Skin epidermis (tissue), 12 donors: ENCODE measurements at regions not wholly inside any gene's neighbourhood (a gene's known extent, or its start where the extent isn't known, plus 50 kb on each side); places are given as distances from the start of the nearest gene placed in this dataset.

Experiments used
- H3K27ac ChIP-seq, 21 experiments: fragments of 200-600 bp; sonication (generic) in 11 of 21; one replicate each; pipeline ENCODE4 v1.5.0; 2020; ENCODE audit warnings: mild to moderate bottlenecking in 3 of 21, inconsistent platforms in 2 of 21, moderate library complexity in 2 of 21
- H3K4me3 ChIP-seq, 7 experiments: fragments of 200-600 bp; sonication (generic) in 2 of 7; one replicate each; pipeline ENCODE4 v1.5.0; 2020; ENCODE audit warnings: inconsistent platforms in 2 of 7, mild to moderate bottlenecking in 2 of 7, moderate library complexity in 1 of 7

DNA sequence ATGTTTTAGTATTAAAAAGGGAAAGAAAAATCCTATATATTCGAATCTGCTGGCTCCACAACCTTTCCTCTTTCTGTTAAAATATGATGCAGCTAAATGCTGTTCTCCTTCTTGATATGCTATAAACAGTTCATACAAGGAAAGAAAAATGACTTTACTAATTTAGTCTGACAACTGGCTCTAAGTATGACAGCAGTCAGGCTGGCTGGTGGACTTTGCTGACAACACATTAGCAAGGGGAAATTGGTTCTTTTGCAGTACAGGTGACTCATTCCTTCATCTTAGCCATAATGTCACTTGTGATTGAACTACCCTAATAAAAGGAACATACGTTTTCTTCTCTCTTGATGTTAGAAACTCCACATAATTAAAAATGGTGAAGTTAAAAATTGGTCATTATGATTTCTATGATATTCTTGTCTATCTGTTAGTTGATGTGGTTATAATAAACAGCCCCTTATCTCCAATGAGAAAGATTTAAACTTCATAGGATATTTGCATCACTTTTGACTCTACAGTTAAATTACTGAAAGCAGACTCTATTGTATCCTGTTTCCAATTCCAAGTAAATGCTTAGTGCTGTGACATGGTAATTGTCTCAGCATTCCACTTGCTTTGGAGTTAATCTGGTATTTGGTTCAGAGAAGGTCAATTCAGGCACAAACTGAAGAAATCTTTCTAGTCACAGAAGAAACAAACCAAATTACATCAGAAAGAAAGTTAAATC lies 315.3 kb upstream of the GULP1 start:
- no peak overlapping the region for H3K27ac ChIP-seq
- H3K4me3 ChIP-seq = no peak overlapping the region

DNA sequence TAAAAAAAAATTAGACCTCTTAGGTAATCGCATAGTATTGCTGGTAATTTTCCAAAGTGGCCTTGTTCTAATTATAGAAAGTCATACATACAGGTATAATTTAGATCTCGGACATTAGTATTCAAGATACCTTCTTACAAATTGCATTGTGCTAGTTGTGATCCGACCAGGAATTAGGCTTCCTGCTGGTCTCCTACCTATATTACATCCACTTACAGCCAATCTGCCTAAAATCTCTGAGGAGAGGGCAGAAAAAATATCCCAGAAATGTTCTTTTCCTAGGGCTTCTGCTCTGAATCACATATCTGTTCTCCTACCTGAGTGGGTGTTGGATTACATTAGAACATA lies 314.7 kb upstream of the GULP1 start:
- Histone ChIP-seq H3K27ac (no peak overlapping the region), H3K4me3 (no peak overlapping the region)

DNA sequence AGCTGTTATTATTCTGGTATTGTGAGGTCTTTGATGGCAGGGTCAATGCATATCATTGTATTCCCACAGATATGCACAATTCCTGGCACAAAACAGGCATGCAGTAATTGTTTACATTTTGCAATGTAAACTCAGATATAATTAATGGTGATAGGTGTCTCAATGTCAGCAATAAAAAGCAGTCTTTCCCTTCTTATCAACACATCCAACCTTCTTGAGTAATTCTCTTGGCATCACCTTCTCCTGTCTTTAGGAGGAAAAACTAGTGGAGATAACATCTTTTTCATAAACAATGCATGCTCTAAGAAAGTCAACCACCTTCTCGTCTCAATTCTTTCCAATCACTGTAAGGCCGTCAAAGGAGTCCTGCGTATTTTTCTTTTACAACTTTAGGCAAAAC lies 313.3 kb upstream of the GULP1 start:
- Histone ChIP-seq H3K4me3 (no peak overlapping the region), H3K27ac (no peak overlapping the region)

DNA sequence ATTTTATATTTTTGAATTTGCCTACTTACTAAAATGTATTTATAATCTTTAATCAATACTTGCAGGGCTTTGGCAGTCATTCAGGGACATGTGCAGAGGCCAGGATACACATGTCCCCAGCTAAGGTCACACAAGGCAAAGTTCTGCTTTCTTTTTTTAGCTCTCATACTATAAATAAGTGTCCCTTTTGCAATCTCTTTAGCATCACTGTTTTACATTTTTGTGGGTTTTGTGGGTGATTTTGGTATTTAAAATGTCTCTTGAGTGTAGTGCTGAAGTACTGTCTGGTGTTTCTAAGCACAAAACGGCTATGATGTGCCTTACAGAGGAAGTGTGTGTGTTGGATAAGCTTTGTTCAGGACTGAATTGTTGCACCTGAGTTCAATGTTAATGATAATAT lies 309.0 kb upstream of the GULP1 start:
- H3K4me3 ChIP-seq = no peak overlapping the region
- no peak overlapping the region for H3K27ac ChIP-seq

DNA sequence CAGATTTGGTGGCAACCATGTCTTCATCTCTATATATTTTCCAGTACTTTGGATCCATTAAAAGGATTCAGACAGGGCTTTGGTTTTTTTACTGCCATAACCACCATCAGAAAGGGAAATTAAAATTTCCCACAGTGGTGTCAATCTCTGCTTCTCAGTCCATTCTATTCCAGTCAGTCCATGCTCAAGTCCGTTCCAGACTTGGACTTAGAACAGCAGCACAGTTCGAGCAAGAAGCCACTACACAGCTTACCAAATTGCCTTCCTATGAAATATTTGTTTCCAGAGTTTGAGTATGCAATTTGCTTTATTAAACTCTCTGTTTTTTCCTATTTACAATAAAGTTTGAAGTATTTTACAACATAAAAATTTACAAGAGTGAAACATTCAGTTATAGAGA lies 306.5 kb upstream of the GULP1 start:
- Histone ChIP-seq H3K27ac (no peak overlapping the region), H3K4me3 (no peak overlapping the region)

DNA sequence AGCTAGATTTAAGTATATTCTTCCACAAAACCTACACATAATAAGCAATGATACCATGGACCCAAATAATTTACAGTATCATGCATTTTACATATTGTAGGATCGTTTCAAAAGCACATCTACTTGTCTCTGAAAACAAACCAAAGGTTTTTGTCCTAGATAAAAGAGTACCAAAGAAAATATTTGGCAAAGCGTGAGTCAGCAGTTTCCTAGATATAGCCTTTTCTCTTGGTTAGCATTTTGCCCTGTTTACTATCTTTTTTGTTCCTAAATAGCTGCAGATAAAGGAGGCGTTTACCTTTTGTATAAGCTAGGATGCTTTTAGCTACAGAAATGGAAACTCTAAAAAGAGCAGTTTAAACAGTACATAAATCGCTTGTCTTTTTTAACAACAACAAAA lies 305.8 kb upstream of the GULP1 start:
- H3K27ac ChIP-seq = no peak overlapping the region
- no peak overlapping the region for H3K4me3 ChIP-seq

DNA sequence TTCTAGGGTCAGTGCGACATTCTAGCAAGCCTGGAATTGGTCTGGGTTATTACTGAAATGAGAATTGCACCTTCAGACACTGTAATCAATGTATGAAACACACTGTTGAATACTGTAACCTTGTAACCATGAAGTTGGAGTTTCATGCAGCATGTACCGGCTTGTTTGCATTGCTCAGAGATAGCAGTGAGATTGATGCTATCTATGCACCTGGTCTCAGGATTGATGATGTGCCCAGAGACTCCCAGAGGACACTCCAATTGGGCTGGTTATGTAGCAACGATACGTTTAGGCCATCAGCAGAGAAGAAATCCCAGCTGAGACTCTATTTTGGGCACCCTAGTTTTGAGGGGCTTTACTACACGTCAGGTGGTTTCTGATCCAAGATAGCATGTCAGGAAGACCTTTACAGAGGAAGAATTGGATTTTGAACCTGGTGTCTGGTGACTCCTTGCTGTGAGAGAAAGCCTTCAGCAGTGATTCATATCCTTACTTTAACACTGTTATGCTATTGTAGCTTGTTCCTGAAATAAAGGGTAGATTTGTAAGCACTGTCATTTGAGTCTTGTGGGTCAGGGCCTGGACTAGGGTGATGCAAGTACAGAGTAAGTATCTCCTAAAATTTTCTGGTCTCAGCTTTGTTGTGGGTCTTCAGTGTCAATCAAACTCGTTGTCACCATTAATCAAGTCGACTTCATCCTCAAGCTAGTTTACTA lies 305.1 kb upstream of the GULP1 start:
- H3K27ac ChIP-seq = no peak overlapping the region
- H3K4me3 ChIP-seq = no peak overlapping the region

DNA sequence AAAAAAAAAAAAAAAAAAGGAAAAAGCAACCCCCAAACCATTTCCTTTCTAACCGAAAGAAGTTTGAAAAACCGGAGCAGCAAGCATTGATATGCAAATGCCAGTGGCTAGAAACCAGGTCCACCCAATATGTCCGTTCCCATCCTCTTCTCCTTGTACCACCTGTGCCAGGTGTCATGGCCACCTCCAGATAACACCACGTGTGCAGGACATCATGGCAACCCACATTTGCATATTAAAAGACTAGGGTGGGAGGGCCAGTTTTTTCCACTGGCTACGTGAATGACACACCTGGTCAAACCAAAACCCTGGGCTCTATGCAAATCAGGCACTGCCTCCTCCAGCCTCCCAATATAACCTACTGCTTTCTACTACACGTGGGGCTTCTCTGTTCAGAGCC lies 303.3 kb upstream of the GULP1 start:
- Histone ChIP-seq H3K4me3 (no peak overlapping the region), H3K27ac (no peak overlapping the region)

DNA sequence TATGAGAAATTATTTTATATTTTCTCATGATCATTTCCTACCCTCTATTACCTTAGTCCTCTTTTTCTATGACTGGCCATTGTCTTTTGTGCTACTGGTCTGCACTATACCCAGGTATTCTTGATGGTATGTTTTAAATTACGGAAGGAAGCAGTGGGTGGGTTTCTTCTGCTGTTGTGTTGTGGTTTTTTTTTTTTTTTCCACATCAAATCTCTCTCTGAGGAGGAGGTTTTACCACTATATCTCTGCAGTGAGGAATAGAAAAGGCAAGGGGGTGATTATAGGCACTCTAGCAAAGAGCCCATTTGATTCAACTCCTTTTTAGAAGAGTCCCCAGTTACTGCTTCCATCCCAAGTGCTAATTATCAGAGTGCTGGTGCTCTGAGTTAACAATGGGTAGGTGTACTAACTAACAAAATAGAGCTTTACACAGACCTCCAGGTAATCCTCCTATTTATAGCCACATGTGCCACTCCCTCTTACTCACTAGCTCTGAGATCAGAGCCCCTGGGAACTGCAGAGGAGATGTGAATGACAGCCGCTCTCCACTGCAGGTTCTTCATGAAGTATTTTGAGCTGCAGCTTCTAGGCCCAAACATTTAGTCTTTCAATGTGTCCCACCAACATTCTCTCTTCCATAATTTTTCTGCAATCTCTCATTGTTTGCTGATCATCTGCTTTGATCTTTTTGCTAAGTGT lies 301.6 kb upstream of the GULP1 start:
- H3K27ac ChIP-seq = no peak overlapping the region

DNA sequence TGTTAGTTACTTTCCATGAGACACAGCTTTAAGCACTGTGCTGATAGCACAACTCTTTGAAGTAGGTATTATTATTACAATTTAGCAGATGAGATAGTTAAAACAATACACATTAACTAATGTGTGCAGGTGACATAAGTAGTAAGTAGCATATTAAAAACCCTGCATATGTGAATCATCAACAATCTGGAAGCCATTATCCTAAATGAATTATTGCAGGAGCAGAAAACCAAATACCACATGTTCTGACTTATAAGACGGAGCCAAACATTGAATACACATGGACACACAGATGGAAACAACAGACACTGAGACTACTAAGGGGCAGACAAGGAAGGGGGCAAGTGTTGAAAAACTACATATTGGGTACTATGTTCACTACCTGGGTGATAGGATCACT lies 300.3 kb upstream of the GULP1 start:
- Histone ChIP-seq H3K27ac (no peak overlapping the region), H3K4me3 (no peak overlapping the region)

More for the DNA sequence above, 301.6 kb upstream of the GULP1 start:
- H3K4me3 ChIP-seq = no peak overlapping the region

DNA sequence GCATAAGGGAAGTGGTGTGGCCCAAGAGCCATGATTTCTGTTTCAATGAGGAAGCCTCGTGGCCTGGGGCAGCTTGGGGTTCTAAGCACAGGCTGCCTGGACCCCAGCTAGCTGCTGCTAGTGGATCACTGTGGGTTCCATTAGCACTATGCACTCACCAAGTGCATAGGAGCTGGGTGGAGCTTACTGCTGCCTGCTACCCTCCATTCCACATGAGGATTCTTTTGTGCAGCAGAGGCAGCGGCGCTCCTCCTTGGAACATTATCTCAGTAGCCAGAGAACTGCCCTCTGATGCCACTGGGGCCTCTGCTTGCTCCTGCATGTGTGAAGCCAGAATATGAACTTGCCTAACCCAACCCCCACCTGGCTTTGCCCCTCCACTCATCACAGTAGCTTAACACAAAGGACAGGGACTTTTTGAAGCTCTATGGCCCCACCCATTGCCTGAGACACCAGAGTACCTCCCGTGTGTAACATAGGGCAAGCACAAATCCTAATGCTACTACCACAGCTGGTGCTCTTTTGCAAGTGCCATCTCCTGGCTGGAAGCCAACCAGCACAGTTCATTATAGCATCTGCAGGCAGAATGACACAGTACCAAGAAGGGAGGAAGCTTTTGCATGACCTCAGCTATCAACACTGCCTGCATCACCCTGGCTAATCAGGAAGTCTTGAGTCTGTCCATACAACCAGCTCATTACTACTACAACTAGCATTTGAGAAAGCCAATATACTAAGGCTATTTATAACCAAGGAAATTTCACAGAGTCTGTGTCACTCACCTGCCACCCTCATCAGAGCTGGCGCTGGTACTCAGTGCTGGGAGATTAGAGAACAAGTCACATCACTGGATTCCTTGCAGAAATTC lies 297.0 kb upstream of the GULP1 start:
- Histone ChIP-seq H3K4me3 (no peak overlapping the region), H3K27ac (no peak overlapping the region)

DNA sequence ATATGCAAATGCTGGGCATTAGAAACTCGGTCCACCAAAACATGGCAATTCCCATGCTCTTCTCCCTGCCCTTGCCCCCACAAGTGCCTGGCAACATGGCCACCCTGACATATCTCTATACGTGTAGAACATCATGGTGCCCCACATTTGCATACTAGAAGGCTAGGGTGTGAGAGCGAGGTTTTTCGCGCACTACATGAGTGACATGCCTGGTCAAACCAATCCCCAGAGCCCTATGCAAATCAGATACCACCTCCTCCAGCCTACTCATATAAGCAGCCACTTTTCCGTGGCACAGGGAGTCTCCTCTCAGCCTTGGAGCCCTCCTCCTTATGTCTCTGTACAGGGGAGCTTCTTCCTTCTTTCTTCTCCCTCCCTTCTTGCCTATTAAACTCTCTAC lies 296.1 kb upstream of the GULP1 start:
- H3K27ac ChIP-seq = no peak overlapping the region
- no peak overlapping the region for H3K4me3 ChIP-seq

DNA sequence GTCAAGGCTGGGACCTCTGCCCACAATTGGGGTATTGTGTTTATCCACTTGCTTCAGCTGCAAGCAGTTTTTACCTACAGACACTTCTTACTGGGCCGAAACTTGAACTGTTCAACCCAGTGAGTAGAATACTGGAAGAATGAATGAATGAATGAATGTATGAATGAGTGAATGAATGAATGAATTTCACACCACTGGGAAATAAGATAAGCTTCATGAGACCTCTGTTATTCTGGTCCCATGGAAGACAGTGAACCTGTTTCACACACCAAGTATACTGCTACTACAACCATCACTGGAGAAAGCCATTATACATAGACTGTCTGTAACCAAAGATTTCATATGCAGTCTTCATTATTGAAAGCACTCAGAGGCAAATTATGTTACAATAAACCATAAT lies 295.0 kb upstream of the GULP1 start:
- Histone ChIP-seq H3K27ac (no peak overlapping the region), H3K4me3 (no peak overlapping the region)

DNA sequence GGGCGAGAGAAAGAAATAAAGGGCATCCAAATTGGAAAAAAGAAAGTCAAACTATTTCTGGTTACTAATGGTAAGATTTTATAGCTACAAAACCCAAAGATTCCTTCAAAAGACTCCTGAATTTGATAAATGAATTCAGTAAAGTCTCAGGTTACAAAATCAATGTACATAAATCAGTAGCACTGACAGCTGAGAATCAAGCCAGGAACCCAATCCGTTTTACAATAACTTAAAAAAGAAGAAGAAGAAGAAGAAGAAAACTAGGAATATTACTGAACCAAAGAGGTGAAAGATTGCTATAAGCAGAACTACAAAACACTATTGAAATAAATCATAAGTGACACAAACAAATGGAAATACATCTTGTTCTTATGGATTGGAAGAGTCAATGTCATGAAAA lies 291.5 kb upstream of the GULP1 start:
- Histone ChIP-seq H3K27ac (no peak overlapping the region), H3K4me3 (no peak overlapping the region)

DNA sequence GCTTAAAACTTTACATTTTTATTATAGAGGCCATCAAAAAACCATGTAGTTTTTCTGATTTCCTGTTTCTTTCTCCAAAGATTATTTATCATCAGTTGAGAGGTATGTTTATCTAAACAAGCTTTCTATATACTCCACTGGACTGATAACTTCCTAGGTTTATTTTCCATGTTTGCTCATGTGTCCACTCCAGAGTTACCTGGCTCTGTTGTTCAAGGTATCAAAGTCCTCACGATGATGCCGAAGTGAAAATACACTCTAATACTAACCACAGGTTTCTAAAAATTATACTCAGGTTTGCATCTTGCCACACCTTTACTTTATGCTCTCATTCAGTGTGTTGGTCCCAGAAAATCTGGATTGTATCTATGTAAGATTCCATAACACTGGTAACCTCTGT lies 287.9 kb upstream of the GULP1 start:
- no peak overlapping the region for H3K27ac ChIP-seq
- no peak overlapping the region for H3K4me3 ChIP-seq

DNA sequence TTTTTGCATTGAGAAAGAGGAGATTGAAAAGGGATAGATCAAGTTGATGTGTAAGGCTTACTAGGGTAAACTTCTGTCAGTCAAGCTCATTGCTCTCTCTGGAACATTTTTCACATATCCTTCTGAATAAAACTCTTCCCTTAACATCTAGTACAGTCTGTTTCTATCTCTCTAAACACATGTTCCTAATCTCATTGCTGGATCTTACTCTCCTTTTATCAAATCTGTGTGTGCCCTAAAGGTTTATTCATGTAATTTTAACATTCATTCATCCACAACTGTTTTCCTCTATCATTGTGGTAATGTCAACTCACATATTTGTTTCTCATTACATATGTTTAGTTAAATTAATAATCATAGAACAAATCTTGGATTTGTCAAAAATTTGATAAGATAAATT lies 277.9 kb upstream of the GULP1 start:
- Histone ChIP-seq H3K27ac (no peak overlapping the region), H3K4me3 (no peak overlapping the region)

DNA sequence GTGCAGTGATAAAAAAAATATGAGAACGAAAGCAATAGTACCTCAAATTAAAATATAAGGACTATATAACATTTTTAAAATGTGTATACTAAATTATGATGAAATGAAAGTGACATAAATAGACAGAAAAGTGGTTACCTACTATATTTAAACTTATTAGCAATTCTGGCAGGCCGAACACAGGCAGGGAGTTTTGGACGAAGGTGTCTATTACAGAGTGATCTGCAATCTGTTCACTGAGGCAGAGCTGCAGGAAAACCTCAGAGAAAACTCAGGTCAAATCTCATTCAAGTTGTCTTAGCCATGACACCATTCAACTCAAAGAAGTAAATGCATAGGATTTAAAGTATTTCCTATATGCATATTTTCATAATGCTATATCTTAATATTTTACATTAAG lies 274.8 kb upstream of the GULP1 start:
- H3K27ac ChIP-seq = no peak overlapping the region
- H3K4me3 ChIP-seq = no peak overlapping the region

DNA sequence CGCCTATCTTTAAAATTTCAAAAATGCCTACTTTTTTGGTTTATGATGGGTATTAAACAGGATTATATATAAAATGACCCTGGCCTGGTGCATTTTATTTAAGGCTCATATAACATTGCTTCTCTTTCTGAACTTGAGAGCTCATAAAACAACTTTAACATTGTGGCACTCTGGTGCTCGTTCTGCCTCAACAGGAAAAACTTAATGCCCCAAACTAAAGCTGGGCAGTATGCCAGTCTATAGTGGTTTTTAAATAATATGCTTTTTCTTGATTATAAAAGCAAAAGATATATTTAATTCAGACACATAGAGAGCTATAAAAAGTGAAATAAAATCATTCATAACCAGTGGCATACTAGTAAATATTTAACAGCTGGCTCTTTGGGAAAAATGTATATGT lies 269.3 kb upstream of the GULP1 start:
- no peak overlapping the region for H3K4me3 ChIP-seq
- no peak overlapping the region for H3K27ac ChIP-seq

DNA sequence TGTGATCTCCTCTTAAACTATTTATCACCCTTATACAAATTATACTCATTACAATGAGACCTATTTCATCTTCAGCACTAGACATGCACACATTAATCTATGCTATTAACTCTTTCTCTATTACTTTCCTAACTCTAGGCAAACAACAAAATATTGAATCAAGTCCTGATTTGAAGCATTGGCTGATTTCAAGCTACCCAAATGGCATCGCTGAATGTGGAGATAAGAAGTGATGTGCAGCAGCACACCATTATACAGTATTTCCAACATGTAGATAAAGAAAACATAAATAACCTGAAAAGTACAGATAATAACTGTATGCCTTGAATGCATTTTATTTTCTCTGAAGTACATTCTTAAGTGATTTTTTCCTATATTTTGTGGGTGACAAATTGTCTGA lies 268.6 kb upstream of the GULP1 start:
- Histone ChIP-seq H3K27ac (no peak overlapping the region), H3K4me3 (no peak overlapping the region)

DNA sequence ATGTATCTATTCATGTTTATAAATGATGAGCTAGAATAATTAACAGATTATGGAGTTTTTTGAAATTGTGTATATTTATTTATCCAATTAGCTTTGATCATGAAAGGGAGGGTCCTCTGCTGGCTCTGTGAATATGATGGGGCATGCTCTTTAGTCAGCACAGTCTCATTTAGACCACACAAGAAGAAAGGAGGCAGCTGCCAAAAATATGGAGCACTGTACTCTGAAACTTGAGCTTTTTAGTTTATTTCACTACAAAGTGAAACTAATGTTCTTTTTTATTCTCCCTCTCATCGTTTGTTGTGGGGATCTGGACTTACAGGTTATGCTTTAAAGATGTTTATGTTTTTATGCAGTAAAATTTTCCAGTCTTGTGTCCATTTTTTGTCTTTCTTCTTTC lies 266.9 kb upstream of the GULP1 start:
- Histone ChIP-seq H3K4me3 (no peak overlapping the region), H3K27ac (no peak overlapping the region)
